Gastroesophageal sphincter (tissue), 3 donors: ENCODE measurements at regions not wholly inside any gene's neighbourhood (a gene's known extent, or its start where the extent isn't known, plus 50 kb on each side); places are given as distances from the start of the nearest gene placed in this dataset.

Experiments
- CTCF ChIP-seq, 4 experiments: fragments of 200-600 bp in 2 of 4; fragments of 450-650 bp in 2 of 4; sonication (generic) in 1 of 4; IDR thresholded peaks; one replicate each; pipeline ENCODE4 v1.5.1; 2017 to 2019; ENCODE audit warnings: antibody characterized with exemption in 4 of 4, mild to moderate bottlenecking in 2 of 4, moderate library complexity in 2 of 4
- POLR2A ChIP-seq, 2 donors: fragments of 450-650 bp; IDR thresholded peaks; one replicate each; pipeline ENCODE4 v1.6.1; 2017; ENCODE audit warnings: antibody characterized with exemption in 2 of 2, mild to moderate bottlenecking in 2 of 2, moderate library complexity in 1 of 2
- POLR2AphosphoS5 ChIP-seq: sonication (generic); formaldehyde crosslinking; IDR thresholded peaks from one replicate; pipeline ENCODE4 v1.6.1; 2017; ENCODE audit warnings: antibody characterized with exemption

- TF ChIP-seq CTCF (IDR thresholded peaks at IDR 0.05) (no peak), POLR2A (IDR thresholded peaks at IDR 0.05) (no peak), POLR2AphosphoS5 (no peak)
Observed at GRCh38 chr12:115401761-115402160, 717.8 kb upstream of the TBX3 start.
